SK-N-SH (cell line): ENCODE measurements at regions not wholly inside any gene's neighbourhood (a gene's known extent, or its start where the extent isn't known, plus 50 kb on each side); places are given as distances from the start of the nearest gene placed in this dataset.

ENCODE experiments used
- CTCF ChIA-PET: fragments of 300-600, 350-600 bp; formaldehyde crosslinking; extraction: SDS; loops from one replicate; lab custom pipeline; 2021; lab: Yijun Ruan, JAX
- POLR2A ChIA-PET: fragments of 350-600 bp; sonication (Branson Sonifier 250); formaldehyde crosslinking; extraction: SDS; loops from one replicate; lab custom pipeline; 2020; ENCODE audit warnings: antibody characterized with exemption, inconsistent platforms; lab: Yijun Ruan, JAX
- DNase-seq: peaks from one replicate; pipeline ENCODE4 v3.0.0; 2012
- H2AFZ ChIP-seq: fragments of 200-600 bp; sonication (generic); 2 replicates; pipeline ENCODE4 v1.8.1; 2016; ENCODE audit warnings: antibody characterized with exemption, mild to moderate bottlenecking, low read depth
- H3F3A ChIP-seq: fragments of 200-600 bp; sonication (generic); replicated peaks from 2 replicates; pipeline ENCODE3; 2016; ENCODE audit warnings: antibody characterized with exemption, mild to moderate bottlenecking; ENCODE audit not compliant: insufficient read depth
- H3K27ac ChIP-seq, 2 experiments: fragments of 200-500 bp in 1 of 2; fragments of 200-600 bp in 1 of 2; sonication (Bioruptor generic) in 1 of 2; sonication (generic), shearing (Covaris generic) in 1 of 2; 2 replicates each; pipeline versions ENCODE4 v1.5.1 to v1.6.1; 2014 to 2016; ENCODE audit warnings: low read depth in 2 of 2, inconsistent platforms in 1 of 2, low read length in 1 of 2, mild to moderate bottlenecking in 1 of 2, mixed read lengths in 1 of 2
- H3K27me3 ChIP-seq: fragments of 200-600 bp; sonication (generic), shearing (Covaris generic); 2 replicates; pipeline ENCODE4 v1.6.1; 2016; ENCODE audit warnings: mixed run types; ENCODE audit not compliant: insufficient read depth
- H3K36me3 ChIP-seq, 2 experiments: fragments of 200-500 bp in 1 of 2; fragments of 200-600 bp in 1 of 2; sonication (Bioruptor generic) in 1 of 2; sonication (generic) in 1 of 2; replicated peaks in 1 of 2; 2 replicates each; pipeline versions ENCODE3 to v1.5.1; 2014 to 2016; ENCODE audit warnings: low read length in 1 of 2, mild to moderate bottlenecking in 1 of 2; ENCODE audit not compliant: insufficient read depth in 2 of 2, control insufficient read depth in 1 of 2
- H3K4me1 ChIP-seq, 2 experiments: fragments of 200-500 bp in 1 of 2; fragments of 200-600 bp in 1 of 2; sonication (Bioruptor generic) in 1 of 2; sonication (generic), shearing (Covaris generic) in 1 of 2; 2 replicates each; pipeline versions ENCODE4 v1.5.1 to v1.6.1; 2014 to 2016; ENCODE audit warnings: low read depth in 1 of 2, low read length in 1 of 2, mixed run types in 1 of 2; ENCODE audit not compliant: insufficient read depth in 2 of 2, control insufficient read depth in 1 of 2
- H3K4me2 ChIP-seq: fragments of 200-600 bp; sonication (generic), shearing (Covaris generic); 2 replicates; pipeline ENCODE4 v1.6.1; 2017; ENCODE audit warnings: mixed run types
- H3K4me3 ChIP-seq, 2 experiments: fragments of 200-500 bp in 1 of 2; fragments of 200-600 bp in 1 of 2; sonication (Bioruptor generic) in 1 of 2; sonication (generic), shearing (Covaris generic) in 1 of 2; 2 replicates each; pipeline versions ENCODE4 v1.5.1 to v1.8.1; 2014 to 2016; ENCODE audit warnings: low read depth in 2 of 2, inconsistent platforms in 1 of 2, low read length in 1 of 2, mild to moderate bottlenecking in 1 of 2, mixed read lengths in 1 of 2, moderate library complexity in 1 of 2
- H3K79me2 ChIP-seq: fragments of 200-600 bp; sonication (generic); 2 replicates; pipeline ENCODE4 v1.8.1; 2017; ENCODE audit warnings: mild to moderate bottlenecking; ENCODE audit not compliant: insufficient read depth
- H3K9ac ChIP-seq: fragments of 200-600 bp; sonication (generic); 2 replicates; pipeline ENCODE4 v1.6.1; 2017; ENCODE audit warnings: mixed run types
- H3K9me2 ChIP-seq: fragments of 200-600 bp; sonication (generic); 2 replicates; pipeline ENCODE4 v1.6.1; 2017; ENCODE audit warnings: mixed run types
- H3K9me3 ChIP-seq: fragments of 200-600 bp; sonication (generic); 2 replicates; pipeline ENCODE4 v1.6.1; 2017; ENCODE audit warnings: mixed run types, mild to moderate bottlenecking, moderate library complexity
- H4K20me1 ChIP-seq: fragments of 200-600 bp; sonication (generic); 2 replicates; pipeline ENCODE4 v1.6.1; 2017; ENCODE audit warnings: mild to moderate bottlenecking, mixed run types; ENCODE audit not compliant: insufficient read depth
- CHD2 ChIP-seq: fragments of 150-350 bp; IDR thresholded peaks from 2 replicates; pipeline ENCODE4 v1.6.1; 2018; ENCODE audit warnings: low read length; ENCODE audit not compliant: partially characterized antibody
- ELF1 ChIP-seq: IDR thresholded peaks from 2 replicates; pipeline ENCODE4 v1.4.0; 2012
- EP300 ChIP-seq, 2 experiments: IDR thresholded peaks; 2 replicates each; pipeline versions ENCODE4 v1.4.0 to v1.6.1; 2012; ENCODE audit warnings: borderline replicate concordance in 1 of 2, low read depth in 1 of 2, low read length in 1 of 2
- GABPA ChIP-seq: IDR thresholded peaks from 2 replicates; pipeline ENCODE4 v1.4.0; 2012; ENCODE audit warnings: low read depth, mild to moderate bottlenecking
- MEF2A ChIP-seq: IDR thresholded peaks from 2 replicates; pipeline ENCODE4 v1.4.0; 2012; ENCODE audit warnings: low read depth, borderline replicate concordance
- MXI1 ChIP-seq: IDR thresholded peaks from 2 replicates; pipeline ENCODE4 v1.6.1; 2012; ENCODE audit warnings: mild to moderate bottlenecking, low read depth, low read length, improper control_type of control experiment
- POLR2AphosphoS5 ChIP-seq: IDR thresholded peaks from 2 replicates; pipeline ENCODE4 v1.6.1; 2012; ENCODE audit warnings: low read depth, low read length
- RFX5 ChIP-seq: IDR thresholded peaks from 2 replicates; pipeline ENCODE4 v1.6.1; 2012; ENCODE audit warnings: mild to moderate bottlenecking, improper control_type of control experiment, low read length
- SMC3 ChIP-seq: IDR thresholded peaks from 2 replicates; pipeline ENCODE4 v1.6.1; 2012; ENCODE audit warnings: low read depth, low read length, improper control_type of control experiment
- TCF12 ChIP-seq: IDR thresholded peaks from 2 replicates; pipeline ENCODE4 v1.4.0; 2012
- WGBS: methylation state at CpG from one replicate; pipeline ENCODE4 v1.1.6; 2017; ENCODE audit warnings: low lambda C conversion rate; 5-methylcytosine and 5-hydroxymethylcytosine counted together
- TF ChIP-seq, protein P1 (sequence below): fragments of 150-350 bp; IDR thresholded peaks from 2 replicates; pipeline ENCODE4 v1.6.1; 2016; ENCODE audit warnings: mild to moderate bottlenecking, low read depth, low read length
- TF ChIP-seq, protein P2 (sequence below): IDR thresholded peaks from 2 replicates; pipeline ENCODE4; 2012
- TF ChIP-seq, protein P3 (sequence below): IDR thresholded peaks from 2 replicates; pipeline ENCODE4 v1.4.0; 2012; ENCODE audit warnings: low read depth, borderline replicate concordance
- TF ChIP-seq, protein P4 (sequence below): IDR thresholded peaks from 2 replicates; pipeline ENCODE4 v1.6.1; 2012; ENCODE audit warnings: mild to moderate bottlenecking, low read depth, low read length, moderate library complexity
- TF ChIP-seq, protein P5 (sequence below): fragments of 200-600 bp; sonication (generic); IDR thresholded peaks from 2 replicates; pipeline ENCODE4 v1.6.1; 2017; ENCODE audit warnings: antibody characterized with exemption, mild to moderate bottlenecking, moderate library complexity

DNA sequence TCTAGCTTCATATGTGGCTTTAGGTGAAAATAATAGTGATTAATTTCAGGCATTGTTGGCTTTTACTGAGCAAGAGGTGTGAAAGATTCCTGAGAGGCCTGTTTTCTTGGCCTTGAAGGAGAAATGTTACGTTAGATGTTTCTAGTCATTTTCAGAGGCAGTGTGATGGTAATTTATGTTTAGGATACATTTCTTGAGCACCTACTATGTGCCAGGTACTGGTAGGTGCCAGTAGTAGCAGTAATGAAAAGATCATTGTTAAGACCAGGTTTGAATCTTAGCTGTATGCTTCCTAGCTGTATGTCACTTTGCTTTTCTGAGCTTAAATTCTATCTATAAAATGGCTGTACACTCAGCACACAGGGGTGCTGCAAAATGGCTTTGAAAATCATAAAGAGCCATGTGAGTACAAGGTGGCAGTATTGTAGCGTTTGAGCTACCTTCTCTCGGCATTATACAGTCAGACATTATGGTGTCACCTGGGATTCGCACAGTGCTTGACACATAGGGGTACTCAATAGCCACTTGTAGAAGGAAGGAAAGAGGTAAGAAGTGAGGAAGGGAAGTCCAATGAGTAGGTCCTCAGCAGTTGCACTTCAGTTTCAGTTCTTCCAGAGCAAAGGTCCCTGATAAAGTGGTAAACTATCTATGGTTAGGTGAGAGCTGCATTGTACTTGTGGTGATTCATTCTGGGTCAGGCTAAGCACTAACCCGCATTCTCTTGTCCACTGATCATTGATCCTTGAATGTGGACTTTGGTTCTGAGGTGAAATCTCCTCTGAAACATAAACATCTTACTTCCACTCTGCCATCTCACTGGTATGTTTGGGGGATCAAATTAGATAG lies 166.5 kb upstream of the NR3C1 start (continued):
- TF ChIP-seq, protein P1, sequence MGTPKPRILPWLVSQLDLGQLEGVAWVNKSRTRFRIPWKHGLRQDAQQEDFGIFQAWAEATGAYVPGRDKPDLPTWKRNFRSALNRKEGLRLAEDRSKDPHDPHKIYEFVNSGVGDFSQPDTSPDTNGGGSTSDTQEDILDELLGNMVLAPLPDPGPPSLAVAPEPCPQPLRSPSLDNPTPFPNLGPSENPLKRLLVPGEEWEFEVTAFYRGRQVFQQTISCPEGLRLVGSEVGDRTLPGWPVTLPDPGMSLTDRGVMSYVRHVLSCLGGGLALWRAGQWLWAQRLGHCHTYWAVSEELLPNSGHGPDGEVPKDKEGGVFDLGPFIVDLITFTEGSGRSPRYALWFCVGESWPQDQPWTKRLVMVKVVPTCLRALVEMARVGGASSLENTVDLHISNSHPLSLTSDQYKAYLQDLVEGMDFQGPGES, result no peak
- no peak for TF ChIP-seq GABPA
- TF ChIP-seq RFX5, result no peak
- TF ChIP-seq, protein P2, sequence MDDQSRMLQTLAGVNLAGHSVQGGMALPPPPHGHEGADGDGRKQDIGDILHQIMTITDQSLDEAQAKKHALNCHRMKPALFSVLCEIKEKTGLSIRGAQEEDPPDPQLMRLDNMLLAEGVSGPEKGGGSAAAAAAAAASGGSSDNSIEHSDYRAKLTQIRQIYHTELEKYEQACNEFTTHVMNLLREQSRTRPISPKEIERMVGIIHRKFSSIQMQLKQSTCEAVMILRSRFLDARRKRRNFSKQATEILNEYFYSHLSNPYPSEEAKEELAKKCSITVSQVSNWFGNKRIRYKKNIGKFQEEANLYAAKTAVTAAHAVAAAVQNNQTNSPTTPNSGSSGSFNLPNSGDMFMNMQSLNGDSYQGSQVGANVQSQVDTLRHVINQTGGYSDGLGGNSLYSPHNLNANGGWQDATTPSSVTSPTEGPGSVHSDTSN, result no peak

DNA sequence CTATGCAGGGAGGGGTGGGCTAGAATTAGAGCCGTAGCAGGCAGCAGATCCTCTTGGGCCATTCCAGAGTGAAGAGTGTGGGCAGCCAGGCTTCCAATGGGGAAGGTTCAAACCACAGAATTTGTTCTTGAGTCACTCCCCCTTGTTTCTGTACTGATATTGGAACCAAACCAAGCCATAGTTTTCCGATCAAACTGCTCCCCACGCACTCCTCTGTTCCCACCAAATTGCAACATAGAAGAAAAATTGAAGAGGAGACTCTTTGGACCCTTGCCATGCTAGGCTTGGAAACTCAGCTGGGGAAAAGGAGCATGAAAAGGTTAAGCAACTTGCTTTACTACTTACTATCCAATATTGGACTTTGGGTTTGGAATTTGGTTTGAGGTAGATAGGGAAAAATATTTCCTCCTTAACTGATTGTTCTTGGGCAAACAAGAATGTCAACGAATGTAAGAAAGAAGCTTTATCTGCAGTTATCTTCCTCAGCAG lies 165.8 kb upstream of the NR3C1 start:
- POLR2A ChIA-PET, result no interaction called here
- H3K4me2 ChIP-seq, result no peak overlapping the region
- H3F3A ChIP-seq, result no peaks in the 10 kb centered on the region
- H3K9me3 ChIP-seq, result no peaks in the 10 kb centered on the region
- no peak overlapping the region for H3K27ac ChIP-seq
- no peaks in the 10 kb centered on the region for H3K4me1 ChIP-seq
- no peaks in the 10 kb centered on the region for H3K36me3 ChIP-seq
- no peak overlapping the region for H3K9ac ChIP-seq
- H4K20me1 ChIP-seq, result no peaks in the 10 kb centered on the region
- TF ChIP-seq TCF12 (no peak), SMC3 (no peak), GABPA (no peak), CHD2 (no peak), EP300 (IDR thresholded peaks at IDR 0.05; ENCODE audit: borderline replicate concordance in 1 of 2, low read depth in 1 of 2, low read length in 1 of 2) (no peak), MEF2A (no peak), MXI1 (no peak), POLR2AphosphoS5 (no peak), ELF1 (no peak)
- TF ChIP-seq, protein P2, result no peak
- TF ChIP-seq, protein P3, sequence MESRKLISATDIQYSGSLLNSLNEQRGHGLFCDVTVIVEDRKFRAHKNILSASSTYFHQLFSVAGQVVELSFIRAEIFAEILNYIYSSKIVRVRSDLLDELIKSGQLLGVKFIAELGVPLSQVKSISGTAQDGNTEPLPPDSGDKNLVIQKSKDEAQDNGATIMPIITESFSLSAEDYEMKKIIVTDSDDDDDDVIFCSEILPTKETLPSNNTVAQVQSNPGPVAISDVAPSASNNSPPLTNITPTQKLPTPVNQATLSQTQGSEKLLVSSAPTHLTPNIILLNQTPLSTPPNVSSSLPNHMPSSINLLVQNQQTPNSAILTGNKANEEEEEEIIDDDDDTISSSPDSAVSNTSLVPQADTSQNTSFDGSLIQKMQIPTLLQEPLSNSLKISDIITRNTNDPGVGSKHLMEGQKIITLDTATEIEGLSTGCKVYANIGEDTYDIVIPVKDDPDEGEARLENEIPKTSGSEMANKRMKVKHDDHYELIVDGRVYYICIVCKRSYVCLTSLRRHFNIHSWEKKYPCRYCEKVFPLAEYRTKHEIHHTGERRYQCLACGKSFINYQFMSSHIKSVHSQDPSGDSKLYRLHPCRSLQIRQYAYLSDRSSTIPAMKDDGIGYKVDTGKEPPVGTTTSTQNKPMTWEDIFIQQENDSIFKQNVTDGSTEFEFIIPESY, result no peak
- TF ChIP-seq, protein P4, sequence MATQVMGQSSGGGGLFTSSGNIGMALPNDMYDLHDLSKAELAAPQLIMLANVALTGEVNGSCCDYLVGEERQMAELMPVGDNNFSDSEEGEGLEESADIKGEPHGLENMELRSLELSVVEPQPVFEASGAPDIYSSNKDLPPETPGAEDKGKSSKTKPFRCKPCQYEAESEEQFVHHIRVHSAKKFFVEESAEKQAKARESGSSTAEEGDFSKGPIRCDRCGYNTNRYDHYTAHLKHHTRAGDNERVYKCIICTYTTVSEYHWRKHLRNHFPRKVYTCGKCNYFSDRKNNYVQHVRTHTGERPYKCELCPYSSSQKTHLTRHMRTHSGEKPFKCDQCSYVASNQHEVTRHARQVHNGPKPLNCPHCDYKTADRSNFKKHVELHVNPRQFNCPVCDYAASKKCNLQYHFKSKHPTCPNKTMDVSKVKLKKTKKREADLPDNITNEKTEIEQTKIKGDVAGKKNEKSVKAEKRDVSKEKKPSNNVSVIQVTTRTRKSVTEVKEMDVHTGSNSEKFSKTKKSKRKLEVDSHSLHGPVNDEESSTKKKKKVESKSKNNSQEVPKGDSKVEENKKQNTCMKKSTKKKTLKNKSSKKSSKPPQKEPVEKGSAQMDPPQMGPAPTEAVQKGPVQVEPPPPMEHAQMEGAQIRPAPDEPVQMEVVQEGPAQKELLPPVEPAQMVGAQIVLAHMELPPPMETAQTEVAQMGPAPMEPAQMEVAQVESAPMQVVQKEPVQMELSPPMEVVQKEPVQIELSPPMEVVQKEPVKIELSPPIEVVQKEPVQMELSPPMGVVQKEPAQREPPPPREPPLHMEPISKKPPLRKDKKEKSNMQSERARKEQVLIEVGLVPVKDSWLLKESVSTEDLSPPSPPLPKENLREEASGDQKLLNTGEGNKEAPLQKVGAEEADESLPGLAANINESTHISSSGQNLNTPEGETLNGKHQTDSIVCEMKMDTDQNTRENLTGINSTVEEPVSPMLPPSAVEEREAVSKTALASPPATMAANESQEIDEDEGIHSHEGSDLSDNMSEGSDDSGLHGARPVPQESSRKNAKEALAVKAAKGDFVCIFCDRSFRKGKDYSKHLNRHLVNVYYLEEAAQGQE, result no peak
- TF ChIP-seq, protein P5, sequence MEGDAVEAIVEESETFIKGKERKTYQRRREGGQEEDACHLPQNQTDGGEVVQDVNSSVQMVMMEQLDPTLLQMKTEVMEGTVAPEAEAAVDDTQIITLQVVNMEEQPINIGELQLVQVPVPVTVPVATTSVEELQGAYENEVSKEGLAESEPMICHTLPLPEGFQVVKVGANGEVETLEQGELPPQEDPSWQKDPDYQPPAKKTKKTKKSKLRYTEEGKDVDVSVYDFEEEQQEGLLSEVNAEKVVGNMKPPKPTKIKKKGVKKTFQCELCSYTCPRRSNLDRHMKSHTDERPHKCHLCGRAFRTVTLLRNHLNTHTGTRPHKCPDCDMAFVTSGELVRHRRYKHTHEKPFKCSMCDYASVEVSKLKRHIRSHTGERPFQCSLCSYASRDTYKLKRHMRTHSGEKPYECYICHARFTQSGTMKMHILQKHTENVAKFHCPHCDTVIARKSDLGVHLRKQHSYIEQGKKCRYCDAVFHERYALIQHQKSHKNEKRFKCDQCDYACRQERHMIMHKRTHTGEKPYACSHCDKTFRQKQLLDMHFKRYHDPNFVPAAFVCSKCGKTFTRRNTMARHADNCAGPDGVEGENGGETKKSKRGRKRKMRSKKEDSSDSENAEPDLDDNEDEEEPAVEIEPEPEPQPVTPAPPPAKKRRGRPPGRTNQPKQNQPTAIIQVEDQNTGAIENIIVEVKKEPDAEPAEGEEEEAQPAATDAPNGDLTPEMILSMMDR, result no peak
- no peaks in the 10 kb centered on the region for H3K9me2 ChIP-seq
- H2AFZ ChIP-seq, result no peak overlapping the region
- 79% methylated on average over 4 of the region's 4 CpGs for WGBS
- CTCF ChIA-PET, result interaction anchor here (1.4 kb wide), 1 partner anchor 16 kb away, joined by 3 read pairs; no protein-coding TSS in a partner anchor
- H3K79me2 ChIP-seq, result no peaks in the 10 kb centered on the region
- no peak overlapping the region for H3K4me3 ChIP-seq
- H3K27me3 ChIP-seq, result no peaks in the 10 kb centered on the region
- no peak for DNase-seq
